OCI-LY7 (cell line): ENCODE measurements at regions not wholly inside any gene's neighbourhood (a gene's known extent, or its start where the extent isn't known, plus 50 kb on each side); places are given as distances from the start of the nearest gene placed in this dataset.

Experiments used
- BruUV-seq: library from RNA; stranded (reverse); fragments of 400-500 nt; replicated peaks from 2 replicates; lab custom pipeline; 2021; lab: Mats Ljungman, UMichigan
- CTCF ChIA-PET: fragments of 300-600 bp; sonication (Branson Sonifier 250); formaldehyde crosslinking; loops from one replicate; lab custom pipeline; 2022; ENCODE audit warnings: antibody characterized with exemption; ENCODE audit not compliant: unreplicated experiment; lab: Charles Lee
- POLR2A ChIA-PET: fragments of 300-600 bp; sonication (Branson Sonifier 250); formaldehyde crosslinking; loops from one replicate; lab custom pipeline; 2022; ENCODE audit warnings: antibody characterized with exemption; lab: Charles Lee
- DNase-seq: peaks from one replicate; pipeline ENCODE4 v3.0.0-alpha.2; 2015; ENCODE audit warnings: low spot score
- H2AFZ ChIP-seq: fragments of 200-600 bp; sonication (generic), shearing (Covaris generic); 2 replicates; pipeline ENCODE4 v1.6.1; 2014; ENCODE audit warnings: mild to moderate bottlenecking, antibody characterized with exemption, low read length, moderate library complexity
- H3K27ac ChIP-seq: fragments of 200-600 bp; sonication (generic); 2 replicates; pipeline ENCODE4 v1.5.1; 2014; ENCODE audit warnings: mixed run types, low read depth, mild to moderate bottlenecking, moderate library complexity, low read length, inconsistent platforms; ENCODE audit not compliant: poor library complexity, severe bottlenecking
- H3K36me3 ChIP-seq: fragments of 200-600 bp; sonication (generic); 2 replicates; pipeline ENCODE4 v1.6.1; 2014; ENCODE audit warnings: mild to moderate bottlenecking, antibody characterized with exemption, low read length, moderate library complexity, mixed read lengths; ENCODE audit not compliant: insufficient read depth
- H3K4me1 ChIP-seq: fragments of 200-600 bp; sonication (generic); 2 replicates; pipeline ENCODE4 v1.5.1; 2014; ENCODE audit warnings: mild to moderate bottlenecking, low read length; ENCODE audit not compliant: insufficient read depth, poor library complexity, severe bottlenecking
- H3K4me2 ChIP-seq: fragments of 200-600 bp; sonication (generic); 2 replicates; pipeline ENCODE4 v1.6.1; 2014; ENCODE audit warnings: mild to moderate bottlenecking, low read length
- H3K4me3 ChIP-seq: fragments of 200-600 bp; sonication (generic); 2 replicates; pipeline ENCODE4 v1.5.1; 2014; ENCODE audit warnings: mild to moderate bottlenecking, low read depth, low read length; ENCODE audit not compliant: poor library complexity, severe bottlenecking
- H3K79me2 ChIP-seq: fragments of 200-600 bp; sonication (generic); 2 replicates; pipeline ENCODE4 v1.6.1; 2016; ENCODE audit warnings: low read depth, mild to moderate bottlenecking, low read length, moderate library complexity, mixed read lengths; ENCODE audit not compliant: insufficient read depth
- H3K9me2 ChIP-seq: fragments of 200-600 bp; sonication (generic); 2 replicates; pipeline ENCODE4 v1.6.1; 2016; ENCODE audit warnings: mild to moderate bottlenecking, low read length, mixed read lengths; ENCODE audit not compliant: insufficient read depth
- H3K9me3 ChIP-seq: fragments of 200-600 bp; sonication (generic); 2 replicates; pipeline ENCODE4 v1.6.1; 2014; ENCODE audit warnings: mild to moderate bottlenecking, mixed run types, low read length, mixed read lengths
- H4K20me1 ChIP-seq: fragments of 200-600 bp; sonication (generic); 2 replicates; pipeline ENCODE4 v1.6.1; 2014; ENCODE audit warnings: mild to moderate bottlenecking, antibody characterized with exemption, low read length, moderate library complexity, mixed read lengths; ENCODE audit not compliant: insufficient read depth
- EZH2phosphoT487 ChIP-seq: fragments of 200-600 bp; sonication (generic); IDR thresholded peaks from 2 replicates; pipeline ENCODE4 v1.6.1; 2018; ENCODE audit warnings: low read depth, borderline replicate concordance, mild to moderate bottlenecking, mixed run types, antibody characterized with exemption, low read length, moderate library complexity, mixed read lengths
- intact Hi-C: fragments of 100-400 bp; cut with micrococcal nuclease; formaldehyde crosslinking; loops from one replicate; pipeline ENCODE4 v1.10.0; 2022; ENCODE audit not compliant: unreplicated experiment
- TF ChIP-seq, protein P1 (sequence below): fragments of 200-600 bp; sonication (generic); conservative IDR thresholded peaks from 2 replicates; pipeline ENCODE4 v1.5.1; 2014; ENCODE audit warnings: mild to moderate bottlenecking, antibody characterized with exemption, low read length, moderate library complexity, mixed read lengths

DNA sequence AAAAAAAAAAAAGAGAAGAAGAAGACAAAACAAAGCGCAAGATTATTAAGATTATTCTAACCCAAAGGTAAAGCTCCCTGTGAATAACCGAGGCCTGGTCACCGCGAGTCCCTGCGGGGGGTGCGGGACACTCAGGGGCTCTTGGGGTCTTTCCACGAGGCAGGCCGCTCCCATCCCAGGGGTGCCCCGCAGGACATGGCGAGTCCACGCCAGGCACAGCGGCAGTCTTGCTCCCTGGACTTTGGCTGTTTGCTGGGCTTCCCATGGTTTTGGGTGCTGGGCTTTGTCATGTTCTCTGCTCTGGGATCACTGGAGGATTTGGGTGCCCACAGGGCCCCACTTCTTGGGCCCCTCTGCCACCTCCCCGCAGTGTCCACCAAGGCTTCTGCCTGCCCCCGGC lies 137.4 kb upstream of the TCERG1L start:
- no TSS peak for BruUV-seq
- H3K79me2 ChIP-seq = no peaks in the 10 kb centered on the region
- no peaks in the 10 kb centered on the region for H3K4me1 ChIP-seq
- POLR2A ChIA-PET = no interaction called here
- intact Hi-C loops = no loop called here
- no peak for DNase-seq
- no peak overlapping the region for H3K4me2 ChIP-seq
- no peaks in the 10 kb centered on the region for H3K9me3 ChIP-seq
- H3K36me3 ChIP-seq = no peaks in the 10 kb centered on the region
- H4K20me1 ChIP-seq = no peaks in the 10 kb centered on the region
- TF ChIP-seq EZH2phosphoT487 = no peak
- TF ChIP-seq, protein P1, sequence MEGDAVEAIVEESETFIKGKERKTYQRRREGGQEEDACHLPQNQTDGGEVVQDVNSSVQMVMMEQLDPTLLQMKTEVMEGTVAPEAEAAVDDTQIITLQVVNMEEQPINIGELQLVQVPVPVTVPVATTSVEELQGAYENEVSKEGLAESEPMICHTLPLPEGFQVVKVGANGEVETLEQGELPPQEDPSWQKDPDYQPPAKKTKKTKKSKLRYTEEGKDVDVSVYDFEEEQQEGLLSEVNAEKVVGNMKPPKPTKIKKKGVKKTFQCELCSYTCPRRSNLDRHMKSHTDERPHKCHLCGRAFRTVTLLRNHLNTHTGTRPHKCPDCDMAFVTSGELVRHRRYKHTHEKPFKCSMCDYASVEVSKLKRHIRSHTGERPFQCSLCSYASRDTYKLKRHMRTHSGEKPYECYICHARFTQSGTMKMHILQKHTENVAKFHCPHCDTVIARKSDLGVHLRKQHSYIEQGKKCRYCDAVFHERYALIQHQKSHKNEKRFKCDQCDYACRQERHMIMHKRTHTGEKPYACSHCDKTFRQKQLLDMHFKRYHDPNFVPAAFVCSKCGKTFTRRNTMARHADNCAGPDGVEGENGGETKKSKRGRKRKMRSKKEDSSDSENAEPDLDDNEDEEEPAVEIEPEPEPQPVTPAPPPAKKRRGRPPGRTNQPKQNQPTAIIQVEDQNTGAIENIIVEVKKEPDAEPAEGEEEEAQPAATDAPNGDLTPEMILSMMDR = no peak
- H3K9me2 ChIP-seq = no peaks in the 10 kb centered on the region
- H3K27ac ChIP-seq = no peak overlapping the region
- CTCF ChIA-PET = no interaction called here
- H2AFZ ChIP-seq = no peak overlapping the region
- no peak overlapping the region for H3K4me3 ChIP-seq

DNA sequence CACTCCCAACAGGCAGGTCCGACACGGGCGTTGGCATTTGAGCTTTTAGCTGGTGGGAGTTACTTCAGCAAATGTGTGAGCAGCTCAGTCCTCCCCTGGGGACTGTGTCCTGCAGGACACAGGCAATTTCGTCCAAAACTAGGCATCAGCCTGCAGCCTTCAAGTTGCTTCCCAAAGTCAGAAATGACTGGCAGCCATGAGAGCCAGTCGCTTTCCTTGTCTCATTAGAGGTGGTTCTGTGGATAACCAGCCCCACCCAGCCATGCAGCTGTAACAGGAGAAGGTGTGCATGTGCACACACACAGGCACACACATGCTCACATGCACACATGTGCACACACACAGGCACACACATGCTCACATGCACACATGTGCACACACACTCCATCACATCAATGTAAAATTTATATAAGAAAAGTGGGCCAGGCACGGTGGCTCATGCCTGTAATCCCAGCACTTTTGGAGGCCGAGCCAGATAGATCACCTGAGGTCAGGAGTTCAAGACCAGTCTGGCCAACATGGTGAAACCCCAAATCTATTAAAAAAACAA lies 138.8 kb upstream of the TCERG1L start:
- POLR2A ChIA-PET = no interaction called here
- no peaks in the 10 kb centered on the region for H3K36me3 ChIP-seq
- no TSS peak for BruUV-seq
- no peak overlapping the region for H3K27ac ChIP-seq
- H4K20me1 ChIP-seq = no peaks in the 10 kb centered on the region
- CTCF ChIA-PET = no interaction called here
- no peak overlapping the region for H3K4me2 ChIP-seq
- H3K4me1 ChIP-seq = no peaks in the 10 kb centered on the region
- TF ChIP-seq EZH2phosphoT487 = no peak
- TF ChIP-seq, protein P1 = no peak
- intact Hi-C loops = no loop called here
- no peak for DNase-seq
- H3K9me2 ChIP-seq = no peaks in the 10 kb centered on the region
- H3K79me2 ChIP-seq = no peaks in the 10 kb centered on the region
- H2AFZ ChIP-seq = no peak overlapping the region
- H3K4me3 ChIP-seq = no peak overlapping the region
- H3K9me3 ChIP-seq = no peaks in the 10 kb centered on the region

DNA sequence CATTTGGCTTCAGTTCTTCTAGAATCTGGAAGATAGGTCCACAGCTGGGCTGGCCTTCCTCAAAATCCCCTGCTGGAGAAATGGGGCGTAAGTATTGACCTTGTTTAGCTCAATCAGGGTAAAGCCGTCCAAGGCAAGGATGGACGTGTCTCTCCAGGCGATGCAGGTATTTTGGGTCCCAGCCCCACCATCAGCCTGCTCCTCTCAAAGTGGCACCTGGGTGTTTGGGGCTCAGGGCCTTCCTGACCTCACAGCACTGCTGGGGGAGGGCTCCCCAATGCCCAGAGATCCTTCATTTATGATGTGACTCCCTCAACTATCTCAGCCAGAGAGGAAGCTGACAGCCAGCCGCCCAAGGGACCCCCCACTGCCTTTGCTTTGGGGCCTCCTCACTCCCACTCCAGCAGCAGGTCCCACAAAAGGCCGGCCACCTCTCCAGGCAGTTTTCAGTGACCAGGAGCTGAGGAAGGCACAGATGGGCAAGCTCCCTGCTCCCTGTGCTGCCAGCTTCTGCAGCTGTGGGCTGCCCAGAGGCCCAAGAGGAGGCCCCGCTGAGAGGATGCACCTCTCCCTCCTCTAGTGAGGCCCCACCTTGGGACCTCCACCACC lies 140.0 kb upstream of the TCERG1L start:
- no peak for DNase-seq
- Histone ChIP-seq H3K27ac (no peak overlapping the region), H3K4me2 (no peak overlapping the region), H2AFZ (no peak overlapping the region), H4K20me1 (no peaks in the 10 kb centered on the region), H3K4me1 (no peaks in the 10 kb centered on the region), H3K79me2 (no peaks in the 10 kb centered on the region), H3K9me2 (no peaks in the 10 kb centered on the region), H3K9me3 (no peaks in the 10 kb centered on the region), H3K4me3 (no peak overlapping the region), H3K36me3 (no peaks in the 10 kb centered on the region)
- CTCF ChIA-PET = no interaction called here
- POLR2A ChIA-PET = interaction anchor here (0.5 kb wide), 1 partner anchor 12 kb away, joined by 3 read pairs; no protein-coding TSS in a partner anchor
- TF ChIP-seq EZH2phosphoT487 = no peak
- TF ChIP-seq, protein P1 = no peak
- intact Hi-C loops = no loop called here
- no TSS peak for BruUV-seq
